GM23338 (cell line): ENCODE measurements at regions not wholly inside any gene's neighbourhood (a gene's known extent, or its start where the extent isn't known, plus 50 kb on each side); places are given as distances from the start of the nearest gene placed in this dataset.

Source experiments
- CTCF ChIP-seq, 2 experiments: fragments of 200-600 bp in 1 of 2; sonication (generic) in 1 of 2; conservative IDR thresholded peaks; 2 replicates each; pipeline versions ENCODE4 v1.5.1 to v1.6.1; 2016 to 2017; ENCODE audit warnings: antibody characterized with exemption in 2 of 2, low read depth in 2 of 2, mild to moderate bottlenecking in 2 of 2, moderate library complexity in 1 of 2
- EZH2 ChIP-seq: fragments of 200-600 bp; sonication (generic); IDR thresholded peaks from one replicate; pipeline ENCODE4 v1.8.0; 2017; ENCODE audit warnings: antibody characterized with exemption, mild to moderate bottlenecking, low read depth; ENCODE audit not compliant: unreplicated experiment
- POLR2AphosphoS5 ChIP-seq: IDR thresholded peaks from 2 replicates; pipeline ENCODE4 v1.6.1; 2016; ENCODE audit warnings: antibody characterized with exemption, low read depth

- no peak for TF ChIP-seq POLR2AphosphoS5
- TF ChIP-seq EZH2, result no peak
- no peak for TF ChIP-seq CTCF (conservative IDR thresholded peaks at IDR 0.05; ENCODE audit: low read depth in 2 of 2)
These were observed 386.6 kb upstream of the DAB2 start for GRCh38 chr5:39811381-39811780.
